ENCODE measurements at regions not wholly inside any gene's neighbourhood (a gene's known extent, or its start where the extent isn't known, plus 50 kb on each side); places are given as distances from the start of the nearest gene placed in this dataset.

- DNase-seq, result no peak
Observed at GRCh38 chr11:62073061-62073460, 50.8 kb upstream of the INCENP start.

DNA sequence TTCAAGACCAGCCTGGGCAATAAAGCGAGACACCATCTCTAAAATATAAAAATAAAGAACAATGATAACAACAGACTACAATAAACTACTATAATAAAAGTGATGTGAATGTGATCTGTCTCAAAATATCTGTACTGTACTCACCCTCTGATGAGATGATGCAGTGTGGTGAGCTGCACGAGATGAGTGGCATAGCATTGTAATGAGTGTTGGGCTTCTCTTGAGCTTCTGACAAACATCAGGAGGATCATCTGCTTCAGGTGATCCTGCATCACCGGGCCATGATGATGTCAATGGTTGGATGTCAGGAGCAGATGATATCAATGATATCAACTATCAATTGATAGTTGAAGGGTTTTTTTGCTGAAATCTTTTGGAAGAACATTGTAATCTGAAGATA, 52.4 kb upstream of the INCENP start:
- no peak for DNase-seq

GRCh38 chr11:62069986-62070919, 53.6 kb upstream of the INCENP start:
- no peak for DNase-seq

DNA sequence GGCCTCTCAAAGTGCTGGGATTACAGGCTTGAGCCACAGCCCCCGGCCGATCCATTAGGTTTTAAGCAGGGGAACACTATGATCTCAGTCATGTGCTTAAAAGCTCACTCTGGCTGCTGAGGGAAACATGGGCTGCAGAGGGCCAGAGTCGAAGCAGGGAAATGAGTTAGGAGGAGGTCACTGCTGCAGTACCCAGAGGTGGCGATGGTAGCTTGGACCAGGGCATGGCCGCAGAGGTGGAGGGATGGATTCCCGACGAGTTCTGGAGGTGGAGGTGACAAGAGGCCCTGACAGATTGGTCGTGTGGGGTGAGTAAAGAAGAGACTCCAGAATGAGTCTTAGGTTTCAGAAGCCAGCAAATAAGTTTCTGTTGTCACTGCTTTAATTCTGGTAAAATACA, 54.4 kb upstream of the INCENP start:
- no peak for DNase-seq

GRCh38 chr11:62068730-62069129, 55.1 kb upstream of the INCENP start:
- no peak for DNase-seq

DNA sequence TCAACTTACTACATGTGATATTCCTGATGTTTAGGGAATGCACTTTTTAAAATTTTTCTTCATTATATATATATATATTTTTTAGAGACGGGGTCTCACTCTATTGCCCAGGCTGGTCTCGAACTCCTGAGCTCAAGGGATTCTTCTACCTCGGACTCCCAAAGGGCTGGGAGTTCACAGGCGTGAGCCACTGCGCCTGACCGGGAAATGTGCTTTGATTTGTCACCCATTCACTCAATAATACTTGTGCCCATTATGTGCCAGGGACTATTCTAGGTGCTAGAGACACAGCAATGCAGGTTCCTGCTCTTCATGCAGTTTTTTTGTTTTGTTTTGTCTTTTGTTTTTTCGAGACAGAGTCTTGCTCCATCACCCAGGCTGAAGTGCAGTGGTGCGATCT, 56.1 kb upstream of the INCENP start:
- no peak for DNase-seq

DNA sequence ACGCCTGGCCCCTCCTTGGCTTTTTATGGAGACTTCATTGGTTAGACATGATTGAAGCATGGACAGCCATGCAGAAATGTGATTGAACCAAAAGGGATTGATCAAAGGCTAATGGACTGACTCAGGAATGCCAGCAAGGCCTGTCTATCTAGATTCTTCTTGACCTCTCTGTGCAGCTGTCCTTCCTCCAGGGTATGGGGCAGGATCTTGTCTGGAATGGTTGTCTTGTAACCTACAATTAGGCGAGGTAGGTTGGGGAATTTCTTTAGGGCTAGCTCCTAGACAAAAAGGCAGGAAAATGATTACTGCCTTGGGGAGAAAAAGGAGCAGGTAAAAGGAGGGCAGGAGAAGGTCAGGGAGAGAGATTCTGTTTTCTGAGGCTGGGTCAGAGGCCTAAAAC, 59.6 kb upstream of the INCENP start:
- no peak for DNase-seq

- no peak for DNase-seq
Observed at GRCh38 chr11:62062223-62062861, 61.5 kb upstream of the INCENP start.

DNA sequence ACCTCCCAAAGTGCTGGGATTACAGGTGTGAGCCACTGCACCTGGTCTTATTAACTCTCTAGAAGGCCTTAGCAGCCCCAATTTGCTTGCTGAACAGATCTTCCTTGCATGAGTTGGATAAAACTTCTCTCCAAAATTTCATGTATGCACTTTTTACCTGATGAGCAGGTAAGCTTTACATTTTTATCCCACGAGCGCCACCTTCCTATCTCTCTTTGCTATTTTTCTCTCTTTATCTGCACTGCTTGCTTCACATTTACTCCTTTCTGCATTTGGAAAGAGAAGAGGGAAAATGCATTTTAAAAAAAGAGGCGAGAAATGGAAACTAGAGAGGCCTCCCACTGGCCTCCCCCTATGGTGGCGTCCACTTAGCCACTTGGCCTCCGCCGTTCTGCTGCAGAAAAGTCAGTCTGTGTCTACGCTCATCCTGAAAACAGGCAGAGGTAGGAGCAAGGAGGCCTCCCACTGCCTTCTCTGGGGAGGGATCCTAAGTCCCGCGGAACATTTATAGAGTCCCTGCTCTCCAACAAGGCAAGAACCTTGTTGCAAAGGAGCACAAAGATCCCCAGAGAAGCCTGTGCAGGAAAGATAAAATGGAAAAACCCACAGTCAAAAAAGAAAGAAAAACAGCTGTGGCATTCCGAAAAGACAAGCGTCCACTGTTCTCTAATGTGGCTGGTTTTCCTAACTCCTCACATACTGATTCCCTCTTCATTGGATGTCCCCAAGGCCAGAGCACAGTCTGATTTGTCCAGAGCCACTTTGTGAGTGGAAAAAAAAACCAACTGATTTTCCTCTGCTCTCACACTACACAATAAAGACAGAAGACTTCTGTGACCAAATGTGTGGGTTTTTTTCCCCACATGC, 62.2 kb upstream of the INCENP start:
- no peak for DNase-seq

DNA sequence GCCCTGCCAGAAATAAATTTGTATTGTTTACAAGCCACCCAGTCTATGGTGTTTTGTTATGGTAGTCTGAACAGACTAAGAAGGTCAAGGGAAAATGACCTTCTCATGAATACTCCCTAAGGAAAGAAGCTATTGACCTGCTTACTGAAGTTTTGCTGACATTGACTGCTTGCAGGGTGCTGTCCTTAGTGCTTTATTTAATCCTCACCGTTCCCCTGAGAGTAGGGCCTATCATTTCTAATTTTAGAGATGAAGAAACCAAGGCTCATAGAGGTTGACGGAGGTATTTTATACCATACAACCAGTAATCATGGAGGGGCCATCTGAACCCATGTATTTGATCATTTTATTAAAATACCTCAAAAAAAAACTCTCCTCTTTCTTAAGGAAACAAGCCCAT, 66.7 kb upstream of the INCENP start:
- DNase-seq, result no peak

GRCh38 chr11:62055970-62056369, 67.8 kb upstream of the INCENP start:
- DNase-seq, result no peak

GRCh38 chr11:62054484-62055121, 69.2 kb upstream of the INCENP start:
- peak in 1 of 2 experiments; percentile 32 for DNase-seq

GRCh38 chr11:62054081-62054480, 69.7 kb upstream of the INCENP start:
- DNase-seq, result no peak

DNA sequence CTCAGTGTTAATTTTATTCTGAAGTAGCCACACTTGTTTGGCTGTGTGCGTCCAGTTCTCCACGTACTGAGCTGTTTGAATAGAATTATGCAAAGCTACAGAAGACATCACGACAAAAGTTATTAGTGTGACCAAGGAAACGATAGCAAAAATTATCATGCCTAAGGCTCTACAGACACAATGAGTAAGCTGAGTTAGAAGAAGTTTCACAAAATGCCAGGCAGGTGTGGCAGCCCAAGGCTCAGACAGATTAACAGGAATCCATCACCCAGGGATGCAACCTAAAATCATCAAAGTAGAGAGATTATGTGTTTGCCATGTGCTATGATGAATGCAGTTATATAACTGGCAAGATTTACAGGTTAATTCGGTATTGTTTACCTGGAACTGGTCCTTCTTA, 73.1 kb upstream of the INCENP start:
- no peak for DNase-seq

DNA sequence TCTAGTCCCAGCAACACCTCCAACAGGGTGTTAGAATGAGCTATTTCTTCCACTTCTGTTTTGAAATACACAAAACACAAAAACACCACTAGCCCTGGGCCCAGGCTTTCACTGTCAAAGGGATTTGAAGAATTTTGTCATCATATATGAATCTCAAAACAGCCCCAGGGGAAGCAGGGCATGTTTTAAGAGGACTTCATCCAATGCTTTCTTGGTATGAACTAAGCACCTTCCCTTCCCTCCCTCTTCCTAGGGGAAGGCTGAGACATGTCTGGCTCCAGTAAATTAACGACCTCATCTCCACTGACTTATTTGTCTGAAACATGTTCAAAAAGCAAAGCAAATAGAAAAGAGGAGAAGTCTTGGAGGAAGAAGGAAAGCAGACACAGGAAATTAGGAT, 75.7 kb upstream of the INCENP start:
- DNase-seq, result no peak

DNA sequence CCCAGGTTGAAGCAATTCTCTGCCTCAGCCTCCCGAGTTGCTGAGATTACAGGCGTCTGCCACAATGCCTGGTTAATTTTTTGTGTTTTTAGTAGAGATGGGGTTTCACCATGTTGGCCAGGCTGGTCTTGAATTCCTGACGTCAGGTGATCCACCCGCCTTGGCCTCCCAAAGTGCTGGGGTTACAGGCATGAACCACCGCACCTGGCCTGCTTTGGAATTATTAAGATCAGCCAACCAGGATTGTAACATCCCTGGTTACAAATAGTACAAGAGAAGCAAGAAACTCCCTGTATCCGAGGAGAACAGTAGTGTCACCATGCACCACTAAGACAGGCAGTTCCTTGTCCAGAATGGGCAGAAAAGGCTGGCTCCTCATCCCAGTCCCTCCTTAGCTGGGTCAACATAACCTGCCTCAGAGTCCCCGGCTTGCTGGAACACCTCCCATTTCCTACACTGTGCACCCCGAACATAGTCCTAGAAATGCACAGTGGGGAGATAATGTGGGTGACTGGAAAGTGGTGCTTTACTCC, 77.2 kb upstream of the INCENP start:
- DNase-seq, result no peak

DNA sequence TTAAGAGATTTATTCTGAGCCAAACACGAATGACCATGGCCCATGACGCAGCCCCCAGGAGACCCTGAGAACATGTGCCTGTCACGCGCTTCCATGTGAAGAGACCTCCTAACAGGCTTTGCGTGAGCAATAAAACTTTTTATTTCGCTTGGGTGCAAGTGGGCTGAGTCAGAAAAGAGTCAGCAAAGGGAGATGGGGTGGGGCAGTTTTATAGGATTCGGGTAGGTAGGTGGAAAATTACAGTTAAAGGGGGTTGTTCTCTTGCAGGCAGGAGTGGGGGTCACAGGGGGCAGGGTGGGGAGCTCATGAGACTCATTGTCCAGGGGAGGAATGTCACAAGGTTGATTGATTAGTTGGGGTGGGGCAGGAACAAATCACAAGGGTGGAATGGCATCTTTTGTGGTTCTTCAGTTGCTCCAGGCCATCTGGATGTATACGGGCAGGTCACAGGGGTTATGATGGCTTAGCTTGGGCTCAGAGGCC, 77.2 kb upstream of the FTH1 start:
- DNase-seq, result no peak

DNA sequence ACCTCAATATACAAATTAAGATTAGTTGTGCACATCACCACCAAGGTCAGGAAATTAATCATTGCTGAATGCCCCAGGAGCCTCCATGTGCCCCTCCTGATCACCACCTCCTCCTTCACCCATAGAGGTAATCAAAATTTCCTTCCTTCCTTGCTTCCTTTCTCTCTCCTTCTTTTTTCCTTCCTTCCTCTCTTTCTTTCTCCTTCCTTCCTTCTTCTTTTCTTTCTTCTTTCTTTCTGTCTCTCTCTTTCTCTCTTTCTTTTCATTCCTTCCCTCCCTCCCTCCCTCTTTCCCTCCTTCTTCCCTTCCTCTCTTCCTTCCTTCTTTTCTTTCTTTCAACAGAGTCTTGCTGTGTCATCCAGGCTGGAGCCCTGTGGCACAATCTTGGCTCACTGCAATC, 67.9 kb upstream of the FTH1 start:
- no peak for DNase-seq

DNA sequence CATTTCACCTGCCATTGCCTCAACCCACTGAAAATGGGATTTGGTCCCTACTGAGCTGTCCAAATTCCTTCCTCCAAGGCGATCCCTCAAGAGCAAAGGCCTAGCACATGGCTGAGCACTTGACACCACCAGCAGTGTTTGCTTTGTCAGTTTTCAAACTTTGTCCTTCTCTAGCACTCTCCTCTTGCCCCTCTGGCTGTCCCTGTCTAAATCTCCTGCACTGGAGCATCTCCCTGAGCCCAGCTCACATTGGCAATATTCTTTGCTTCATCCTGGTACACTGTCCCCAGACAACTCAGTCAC, 66.6 kb upstream of the FTH1 start:
- no peak for DNase-seq

- DNase-seq, result no peak
Observed at GRCh38 chr11:62033191-62034035, 66.0 kb upstream of the FTH1 start.

GRCh38 chr11:62030071-62030684, 62.7 kb upstream of the FTH1 start:
- DNase-seq, result no peak
